ENCODE measurements at regions not wholly inside any gene's neighbourhood (a gene's known extent, or its start where the extent isn't known, plus 50 kb on each side); places are given as distances from the start of the nearest gene placed in this dataset.
"Not testable (repeated sequence)": the region's sequence is repeated elsewhere in the genome, so short reads cannot be mapped to it uniquely, and the experiment has no call there.

DNA sequence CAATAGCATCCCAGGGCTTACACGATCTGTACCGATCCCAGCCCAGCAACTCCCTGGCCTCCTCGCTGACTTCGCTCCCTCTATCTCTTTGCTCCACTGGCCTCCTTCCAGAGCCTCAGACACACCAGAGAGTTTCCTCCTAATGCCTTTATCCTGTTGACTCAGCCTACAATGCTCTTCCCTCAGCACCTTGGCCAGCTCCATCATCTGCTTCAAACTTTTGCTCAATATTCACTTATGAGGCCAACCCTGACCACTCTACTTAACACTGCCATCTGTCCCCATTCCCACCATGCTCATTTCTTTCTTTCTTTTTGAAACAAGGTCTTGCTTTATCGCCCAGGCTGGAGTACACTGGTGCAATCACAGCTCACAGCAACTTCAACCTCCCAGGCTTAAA lies 180.9 kb downstream of the CEP170 start:
- CTCF ChIA-PET; ATAC-seq; DNase-seq; H3K36me3 Mint-ChIP-seq; H3K9me3 Mint-ChIP-seq (ENCODE audit: low read depth); H3K27ac Mint-ChIP-seq; H3K27me3 Mint-ChIP-seq; H3K4me3 Mint-ChIP-seq; H3K4me1 Mint-ChIP-seq: not testable (repeated sequence)

- H3K4me1 Mint-ChIP-seq; DNase-seq; CTCF ChIA-PET; H3K4me3 Mint-ChIP-seq; ATAC-seq; H3K27me3 Mint-ChIP-seq; H3K27ac Mint-ChIP-seq; H3K9me3 Mint-ChIP-seq (ENCODE audit: low read depth); H3K36me3 Mint-ChIP-seq: not testable (repeated sequence)
These were observed 188.0 kb downstream of the CEP170 start for GRCh38 chr1:243067056-243067455.

DNA sequence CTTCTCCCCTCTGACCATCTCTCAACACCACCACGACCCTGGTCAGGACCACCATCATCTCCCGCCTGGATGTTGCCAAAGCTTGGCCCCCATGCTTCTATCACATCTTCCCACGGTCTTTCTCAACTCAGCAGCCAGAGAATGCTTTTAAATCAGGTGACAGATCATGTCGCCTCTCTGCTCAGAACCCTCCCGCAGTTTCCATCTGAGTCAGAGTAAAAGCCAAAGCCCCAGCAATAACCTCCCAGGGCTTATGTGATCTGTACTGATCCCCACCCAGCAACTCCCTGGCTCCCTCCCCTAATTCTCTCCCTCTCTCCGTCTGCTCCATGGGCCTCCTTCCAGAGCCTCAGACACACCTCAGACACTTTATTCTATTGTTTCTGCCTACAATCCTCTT lies 193.1 kb downstream of the CEP170 start:
- ATAC-seq; H3K9me3 Mint-ChIP-seq (ENCODE audit: low read depth); H3K4me1 Mint-ChIP-seq; H3K36me3 Mint-ChIP-seq; CTCF ChIA-PET; H3K27me3 Mint-ChIP-seq; H3K4me3 Mint-ChIP-seq: not testable (repeated sequence)
- DNase-seq = peak; percentile 51
- peak overlapping the region; percentile 20 for H3K27ac Mint-ChIP-seq

DNA sequence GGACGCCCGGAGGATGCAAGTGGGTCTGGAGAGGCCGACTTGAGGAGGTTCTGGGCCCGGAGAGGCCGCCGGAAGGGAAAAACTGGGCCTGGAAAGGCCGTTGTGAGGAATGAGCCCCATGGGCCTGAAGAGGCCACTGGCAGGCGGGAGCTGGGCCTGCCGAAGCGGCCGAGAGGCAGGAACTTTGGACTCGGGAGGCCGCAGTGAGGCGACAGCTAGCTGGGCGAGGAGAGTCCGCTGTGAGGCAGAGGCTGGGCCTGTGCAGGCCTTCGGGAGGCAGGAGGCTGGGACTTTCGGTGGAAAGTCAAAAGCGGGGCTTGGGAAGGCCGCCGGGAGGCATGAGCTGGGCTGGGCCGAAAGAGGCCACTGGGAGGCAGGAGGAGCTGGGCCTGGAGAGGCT lies 199.6 kb downstream of the CEP170 start:
- H3K36me3 Mint-ChIP-seq; H3K27ac Mint-ChIP-seq; H3K27me3 Mint-ChIP-seq; H3K9me3 Mint-ChIP-seq (ENCODE audit: low read depth); CTCF ChIA-PET; ATAC-seq; DNase-seq; H3K4me3 Mint-ChIP-seq; H3K4me1 Mint-ChIP-seq: not testable (repeated sequence)

DNA sequence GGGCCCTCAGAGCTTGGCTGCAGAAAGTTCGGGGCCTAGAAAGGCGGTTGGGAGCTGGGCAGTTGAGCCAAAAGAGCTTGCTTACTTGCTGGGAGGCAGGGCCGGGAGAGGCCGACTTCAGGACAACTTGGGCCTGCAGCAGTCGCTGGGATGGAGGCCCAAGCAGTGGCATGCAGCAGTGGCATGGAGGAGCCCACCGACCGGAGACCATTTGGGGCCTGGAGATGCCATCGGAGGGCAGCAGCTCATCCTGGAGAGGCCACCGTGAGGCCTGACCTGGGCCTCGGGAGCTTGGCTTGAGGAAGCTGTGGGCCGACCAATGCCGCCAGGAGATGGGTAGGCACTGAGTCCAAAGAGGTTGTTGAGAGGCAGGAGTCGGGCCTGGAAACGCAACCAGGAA lies 200.0 kb downstream of the CEP170 start:
- CTCF ChIA-PET; DNase-seq; H3K9me3 Mint-ChIP-seq (ENCODE audit: low read depth); H3K4me3 Mint-ChIP-seq; ATAC-seq; H3K36me3 Mint-ChIP-seq; H3K4me1 Mint-ChIP-seq; H3K27me3 Mint-ChIP-seq; H3K27ac Mint-ChIP-seq: not testable (repeated sequence)

GRCh38 chr1:243054681-243055080 lies 200.4 kb downstream of the CEP170 start:
- CTCF ChIA-PET; H3K36me3 Mint-ChIP-seq; DNase-seq; ATAC-seq; H3K4me1 Mint-ChIP-seq; H3K27ac Mint-ChIP-seq; H3K4me3 Mint-ChIP-seq; H3K27me3 Mint-ChIP-seq; H3K9me3 Mint-ChIP-seq (ENCODE audit: low read depth): not testable (repeated sequence)

GRCh38 chr1:243053048-243053447 lies 202.0 kb downstream of the CEP170 start:
- H3K4me1 Mint-ChIP-seq; H3K4me3 Mint-ChIP-seq; H3K27ac Mint-ChIP-seq; DNase-seq; ATAC-seq; H3K27me3 Mint-ChIP-seq; CTCF ChIA-PET; H3K36me3 Mint-ChIP-seq; H3K9me3 Mint-ChIP-seq (ENCODE audit: low read depth): not testable (repeated sequence)

- H3K9me3 Mint-ChIP-seq (ENCODE audit: low read depth); H3K36me3 Mint-ChIP-seq; H3K27ac Mint-ChIP-seq; H3K4me1 Mint-ChIP-seq; DNase-seq; ATAC-seq; H3K27me3 Mint-ChIP-seq; H3K4me3 Mint-ChIP-seq; CTCF ChIA-PET: not testable (repeated sequence)
These were observed 204.5 kb downstream of the CEP170 start for GRCh38 chr1:243050613-243051012.

DNA sequence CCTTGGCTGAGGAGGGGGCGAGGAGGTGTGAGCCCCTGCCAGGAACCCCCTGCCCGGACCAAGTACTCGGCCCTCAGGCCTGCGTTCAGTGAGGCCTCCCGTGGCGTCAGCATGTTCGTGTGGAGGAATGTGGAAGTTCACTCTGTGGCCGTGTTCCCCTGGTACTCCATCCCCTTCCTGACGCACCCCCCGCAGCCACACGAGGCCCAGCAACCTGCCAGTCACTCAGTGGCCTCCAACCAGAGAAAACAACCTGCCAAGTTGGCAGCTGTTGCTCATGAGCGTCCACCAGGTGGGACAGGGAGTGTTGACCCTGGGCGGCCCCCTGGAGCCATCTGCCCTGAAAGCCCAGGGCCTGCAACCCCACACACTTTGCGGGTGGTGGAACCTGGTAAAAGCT lies 205.4 kb downstream of the CEP170 start:
- DNase-seq; H3K27ac Mint-ChIP-seq; H3K4me1 Mint-ChIP-seq; ATAC-seq; H3K9me3 Mint-ChIP-seq (ENCODE audit: low read depth); H3K36me3 Mint-ChIP-seq; CTCF ChIA-PET; H3K4me3 Mint-ChIP-seq; H3K27me3 Mint-ChIP-seq: not testable (repeated sequence)

DNA sequence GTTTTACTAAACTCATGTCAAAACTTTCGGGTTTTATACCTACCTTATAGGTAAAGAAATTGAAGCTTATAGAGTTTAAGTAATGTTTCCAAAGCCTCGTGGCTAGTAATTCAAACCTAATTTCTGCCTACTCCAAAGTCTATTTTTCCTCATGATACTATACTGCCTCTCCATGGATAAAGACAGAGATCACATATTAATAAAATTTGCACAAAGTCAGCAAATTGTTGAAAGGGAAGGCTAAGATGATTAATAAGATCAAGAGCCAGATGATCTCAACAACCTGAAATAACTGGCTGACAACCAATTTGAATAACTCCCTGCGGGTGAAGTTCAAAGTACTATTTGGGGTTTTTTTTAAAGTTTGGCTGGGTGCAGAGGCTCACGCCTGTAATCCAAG lies 233.7 kb downstream of the CEP170 start:
- H3K4me3 Mint-ChIP-seq; H3K4me1 Mint-ChIP-seq; ATAC-seq; H3K27me3 Mint-ChIP-seq; H3K9me3 Mint-ChIP-seq (ENCODE audit: low read depth); H3K27ac Mint-ChIP-seq; DNase-seq; CTCF ChIA-PET; H3K36me3 Mint-ChIP-seq: not testable (repeated sequence)

- H3K36me3 Mint-ChIP-seq; ATAC-seq; H3K27me3 Mint-ChIP-seq; H3K4me3 Mint-ChIP-seq; H3K9me3 Mint-ChIP-seq (ENCODE audit: low read depth); H3K4me1 Mint-ChIP-seq; CTCF ChIA-PET; H3K27ac Mint-ChIP-seq: not testable (repeated sequence)
- DNase-seq = peak; percentile 58
These were observed 235.9 kb downstream of the CEP170 start for GRCh38 chr1:243019030-243019635.

- DNase-seq; H3K9me3 Mint-ChIP-seq (ENCODE audit: low read depth); H3K27me3 Mint-ChIP-seq; H3K4me1 Mint-ChIP-seq; CTCF ChIA-PET; ATAC-seq; H3K36me3 Mint-ChIP-seq; H3K27ac Mint-ChIP-seq; H3K4me3 Mint-ChIP-seq: not testable (repeated sequence)
These were observed 244.4 kb downstream of the CEP170 start for GRCh38 chr1:243010719-243011118.

- DNase-seq; ATAC-seq; H3K27ac Mint-ChIP-seq; H3K4me3 Mint-ChIP-seq; H3K36me3 Mint-ChIP-seq; H3K4me1 Mint-ChIP-seq; CTCF ChIA-PET; H3K9me3 Mint-ChIP-seq (ENCODE audit: low read depth); H3K27me3 Mint-ChIP-seq: not testable (repeated sequence)
These were observed 254.1 kb downstream of the CEP170 start for GRCh38 chr1:243001003-243001402.

DNA sequence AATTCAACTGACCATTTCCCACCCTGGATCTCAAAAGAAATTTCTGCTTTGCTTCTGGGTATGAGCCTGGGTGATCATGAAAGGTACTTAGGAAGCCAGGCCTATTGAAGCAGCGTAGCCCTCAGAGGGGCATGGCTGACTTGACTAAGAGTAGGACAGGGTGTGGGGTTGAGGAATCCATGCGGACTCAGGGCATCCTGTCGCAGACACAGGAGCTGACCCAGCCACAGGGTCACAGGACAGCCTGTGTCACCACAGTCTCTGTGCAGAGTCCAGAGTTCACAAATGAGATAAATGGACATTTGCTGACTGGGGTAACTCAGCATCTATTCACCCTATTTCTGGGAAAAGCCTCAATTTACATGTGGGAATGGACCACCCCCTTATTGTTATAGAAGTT lies 262.3 kb downstream of the CEP170 start:
- H3K27ac Mint-ChIP-seq; H3K27me3 Mint-ChIP-seq; H3K36me3 Mint-ChIP-seq; H3K4me3 Mint-ChIP-seq; DNase-seq; H3K4me1 Mint-ChIP-seq; H3K9me3 Mint-ChIP-seq (ENCODE audit: low read depth); ATAC-seq; CTCF ChIA-PET: not testable (repeated sequence)

- H3K27me3 Mint-ChIP-seq; DNase-seq; H3K4me3 Mint-ChIP-seq; H3K9me3 Mint-ChIP-seq (ENCODE audit: low read depth); H3K36me3 Mint-ChIP-seq; H3K27ac Mint-ChIP-seq; CTCF ChIA-PET; ATAC-seq; H3K4me1 Mint-ChIP-seq: not testable (repeated sequence)
These were observed 270.0 kb downstream of the CEP170 start for GRCh38 chr1:242985096-242985495.
